ENCODE measurements at regions not wholly inside any gene's neighbourhood (a gene's known extent, or its start where the extent isn't known, plus 50 kb on each side); places are given as distances from the start of the nearest gene placed in this dataset.

GRCh38 chr3:72359743-72360142 lies 488.5 kb downstream of the SHQ1 start:
- H3K4me1 ChIP-seq, result peaks cover 8 to 19% (median 11%) of the 10 kb centered on the region in 10 experiments; a peak in 19 of 20 replicates
- H4K20me1 ChIP-seq, result no peaks in the 10 kb centered on the region
- no peak overlapping the region for H3K4me3 ChIP-seq
- H3K9ac ChIP-seq, result no peak overlapping the region
- TF ChIP-seq Cebpa-rat (IDR thresholded peaks at IDR 0.05), result no peak
- H3K9me3 ChIP-seq (replicated peaks in 1 of 11), result peaks cover 0 to 22% (median 4%) of the 10 kb centered on the region in 11 experiments; a peak in 5 of 22 replicates
- H3K4me2 ChIP-seq, result no peak overlapping the region
- H3K27me3 ChIP-seq, result no peaks in the 10 kb centered on the region
- H3K27ac ChIP-seq, result no peak overlapping the region
- no peaks in the 10 kb centered on the region for H3K36me3 ChIP-seq

- Histone ChIP-seq H3K4me2 (no peak overlapping the region), H3K9ac (no peak overlapping the region), H3K27me3 (peaks cover 0 to 6% (median 0%) of the 10 kb centered on the region in 11 experiments; a peak in 1 of 22 replicates), H4K20me1 (no peaks in the 10 kb centered on the region), H3K27ac (no peak overlapping the region), H3K36me3 (no peaks in the 10 kb centered on the region), H3K9me3 (replicated peaks in 1 of 11) (peaks cover 0 to 7% (median 0%) of the 10 kb centered on the region in 11 experiments; a peak in 1 of 22 replicates), H3K4me1 (peaks cover 8 to 16% (median 13%) of the 10 kb centered on the region in 10 experiments), H3K4me3 (no peak overlapping the region)
- TF ChIP-seq Cebpa-rat (IDR thresholded peaks at IDR 0.05), result no peak
Measured at GRCh38 chr3:72355168-72355567, 493.1 kb downstream of the SHQ1 start.

GRCh38 chr3:72354486-72354885 lies 493.8 kb downstream of the SHQ1 start:
- TF ChIP-seq Cebpa-rat (IDR thresholded peaks at IDR 0.05), result no peak
- H4K20me1 ChIP-seq, result no peaks in the 10 kb centered on the region
- H3K4me3 ChIP-seq, result no peak overlapping the region
- 0 out of 22 replicates have a peak, but pooled peaks cover 0 to 2% (median 0%) of the 10 kb centered on the region in 11 experiments for H3K9me3 ChIP-seq (replicated peaks in 1 of 11)
- H3K4me1 ChIP-seq, result peaks cover 8 to 16% (median 13%) of the 10 kb centered on the region in 10 experiments
- no peaks in the 10 kb centered on the region for H3K36me3 ChIP-seq
- H3K9ac ChIP-seq, result no peak overlapping the region
- H3K4me2 ChIP-seq, result peak overlapping the region in 7 of 11 experiments; percentile 2 to 68 (median 56); a peak in 5 of 22 replicates
- no peak overlapping the region for H3K27ac ChIP-seq
- H3K27me3 ChIP-seq, result peaks cover 0 to 6% (median 0%) of the 10 kb centered on the region in 11 experiments; a peak in 1 of 22 replicates

GRCh38 chr3:72353236-72354128 lies 494.8 kb downstream of the SHQ1 start:
- no peak overlapping the region for H3K27ac ChIP-seq

GRCh38 chr3:72352176-72352575 lies 496.1 kb downstream of the SHQ1 start:
- peaks cover 0 to 6% (median 0%) of the 10 kb centered on the region in 11 experiments; a peak in 1 of 22 replicates for H3K27me3 ChIP-seq
- TF ChIP-seq Cebpa-rat (IDR thresholded peaks at IDR 0.05), result no peak

More at GRCh38 chr3:72353236-72354128, 494.8 kb downstream of the SHQ1 start:
- H3K9ac ChIP-seq, result no peak overlapping the region
- peaks cover 17 to 25% (median 21%) of the 10 kb centered on the region in 10 experiments for H3K4me1 ChIP-seq
- no peak overlapping the region for H3K4me3 ChIP-seq
- peak overlapping the region; percentile 29 to 68 (median 54) for H3K4me2 ChIP-seq
- H3K27me3 ChIP-seq, result peaks cover 0 to 6% (median 0%) of the 10 kb centered on the region in 11 experiments; a peak in 1 of 22 replicates
- no peak for TF ChIP-seq Cebpa-rat (IDR thresholded peaks at IDR 0.05)
- no peaks in the 10 kb centered on the region for H3K36me3 ChIP-seq
- 0 out of 22 replicates have a peak, but pooled peaks cover 0 to 4% (median 0%) of the 10 kb centered on the region in 11 experiments for H3K9me3 ChIP-seq (replicated peaks in 1 of 11)
- H4K20me1 ChIP-seq, result no peaks in the 10 kb centered on the region

GRCh38 chr3:72351536-72351935 lies 496.7 kb downstream of the SHQ1 start:
- peaks cover 0 to 6% (median 0%) of the 10 kb centered on the region in 11 experiments; a peak in 1 of 22 replicates for H3K27me3 ChIP-seq
- no peak overlapping the region for H3K4me3 ChIP-seq
- 0 out of 22 replicates have a peak, but pooled peaks cover 0 to 4% (median 0%) of the 10 kb centered on the region in 11 experiments for H3K9me3 ChIP-seq (replicated peaks in 1 of 11)
- no peaks in the 10 kb centered on the region for H4K20me1 ChIP-seq
- H3K36me3 ChIP-seq, result no peaks in the 10 kb centered on the region
- H3K4me2 ChIP-seq, result no peak overlapping the region
- H3K4me1 ChIP-seq, result peaks cover 37 to 45% (median 40%) of the 10 kb centered on the region in 10 experiments
- no peak overlapping the region for H3K27ac ChIP-seq
- H3K9ac ChIP-seq, result no peak overlapping the region
- no peak for TF ChIP-seq Cebpa-rat (IDR thresholded peaks at IDR 0.05)

More at GRCh38 chr3:72352176-72352575, 496.1 kb downstream of the SHQ1 start:
- Histone ChIP-seq H3K4me3 (no peak overlapping the region), H3K9me3 (replicated peaks in 1 of 11) (0 out of 22 replicates have a peak, but pooled peaks cover 0 to 4% (median 0%) of the 10 kb centered on the region in 11 experiments), H3K4me2 (no peak overlapping the region), H3K36me3 (no peaks in the 10 kb centered on the region), H3K9ac (no peak overlapping the region), H4K20me1 (no peaks in the 10 kb centered on the region), H3K27ac (no peak overlapping the region), H3K4me1 (peaks cover 30 to 38% (median 34%) of the 10 kb centered on the region in 10 experiments)

GRCh38 chr3:72350761-72351505 lies 497.3 kb downstream of the SHQ1 start:
- TF ChIP-seq Cebpa-rat (IDR thresholded peaks at IDR 0.05), result no peak
- Histone ChIP-seq H3K4me1 (peaks cover 43 to 51% (median 46%) of the 10 kb centered on the region in 10 experiments), H4K20me1 (no peaks in the 10 kb centered on the region), H3K27me3 (peaks cover 0 to 6% (median 0%) of the 10 kb centered on the region in 11 experiments; a peak in 1 of 22 replicates), H3K4me2 (no peak overlapping the region), H3K27ac (no peak overlapping the region), H3K9ac (no peak overlapping the region), H3K36me3 (no peaks in the 10 kb centered on the region), H3K9me3 (replicated peaks in 1 of 11) (0 out of 22 replicates have a peak, but pooled peaks cover 0 to 4% (median 0%) of the 10 kb centered on the region in 11 experiments), H3K4me3 (no peak overlapping the region)

GRCh38 chr3:72348357-72348756 lies 499.9 kb downstream of the SHQ1 start:
- 0 out of 22 replicates have a peak, but pooled peaks cover 0 to 4% (median 0%) of the 10 kb centered on the region in 11 experiments for H3K9me3 ChIP-seq (replicated peaks in 1 of 11)
- H3K36me3 ChIP-seq, result no peaks in the 10 kb centered on the region
- no peak for TF ChIP-seq Cebpa-rat (IDR thresholded peaks at IDR 0.05)
- H3K4me3 ChIP-seq, result no peak overlapping the region
- H4K20me1 ChIP-seq, result no peaks in the 10 kb centered on the region
- peak overlapping the region in 7 of 11 experiments; percentile 26 to 72 (median 63); a peak in 13 of 22 replicates for H3K27ac ChIP-seq
- peaks cover 62 to 68% (median 64%) of the 10 kb centered on the region in 10 experiments for H3K4me1 ChIP-seq
- peaks cover 0 to 6% (median 0%) of the 10 kb centered on the region in 11 experiments; a peak in 1 of 22 replicates for H3K27me3 ChIP-seq
- peak overlapping the region in 2 of 11 experiments; percentile 47 to 65; a peak in 1 of 22 replicates for H3K9ac ChIP-seq
- peak overlapping the region; percentile 70 to 87 (median 82) for H3K4me2 ChIP-seq

All from BLaER1 treated with 17β-estradiol and CSF1 and Interleukin-3, amounts not matched to agents 10 nM and 100 nM (cell line).